ENCODE measurements at regions not wholly inside any gene's neighbourhood (a gene's known extent, or its start where the extent isn't known, plus 50 kb on each side); places are given as distances from the start of the nearest gene placed in this dataset.

GRCh38 chr2:208545403-208546042, 138.9 kb downstream of the PTH2R start:
- DNase-seq, result no peak

GRCh38 chr2:208546107-208546506, 139.5 kb downstream of the PTH2R start:
- no peak for DNase-seq

DNA sequence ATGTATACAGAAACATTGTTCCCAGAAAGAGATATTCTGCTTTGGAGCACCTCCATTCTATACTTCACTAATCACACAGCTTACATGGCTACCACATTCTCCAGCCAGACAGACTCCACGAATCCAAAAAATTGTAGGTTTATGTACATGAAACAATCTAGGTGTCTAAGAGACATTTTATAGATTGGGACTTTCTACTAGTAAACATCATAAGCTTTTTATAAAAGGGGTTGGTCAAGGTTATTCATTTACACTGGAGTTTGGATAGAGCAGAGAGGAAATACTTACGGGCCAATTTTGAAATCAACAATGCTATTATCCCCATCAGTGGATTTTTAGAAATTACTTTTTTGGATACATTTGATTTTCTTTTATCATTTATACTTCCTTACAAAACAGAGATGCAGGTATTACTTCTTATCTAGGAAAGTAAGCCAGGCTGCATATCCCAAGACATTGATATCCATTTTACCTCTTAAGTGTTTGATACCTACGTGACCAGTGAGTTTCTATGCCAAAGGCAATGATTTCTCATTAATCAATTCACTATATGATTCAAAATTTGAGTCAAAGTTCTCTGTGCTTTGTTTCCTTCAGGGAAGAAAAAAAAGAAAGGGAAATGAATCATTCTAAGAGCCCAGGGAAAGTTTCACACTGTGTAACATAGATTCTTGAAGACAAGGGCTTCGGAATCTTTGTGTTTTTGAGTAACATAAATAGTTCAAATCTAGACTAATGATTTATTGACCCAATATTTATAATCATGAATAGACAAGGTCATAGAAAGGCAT, 140.5 kb downstream of the PTH2R start:
- no peak for DNase-seq

GRCh38 chr2:208548700-208549099, 142.1 kb downstream of the PTH2R start:
- DNase-seq, result no peak

- no peak for DNase-seq
Observed at GRCh38 chr2:208549546-208550158, 143.1 kb downstream of the PTH2R start.

DNA sequence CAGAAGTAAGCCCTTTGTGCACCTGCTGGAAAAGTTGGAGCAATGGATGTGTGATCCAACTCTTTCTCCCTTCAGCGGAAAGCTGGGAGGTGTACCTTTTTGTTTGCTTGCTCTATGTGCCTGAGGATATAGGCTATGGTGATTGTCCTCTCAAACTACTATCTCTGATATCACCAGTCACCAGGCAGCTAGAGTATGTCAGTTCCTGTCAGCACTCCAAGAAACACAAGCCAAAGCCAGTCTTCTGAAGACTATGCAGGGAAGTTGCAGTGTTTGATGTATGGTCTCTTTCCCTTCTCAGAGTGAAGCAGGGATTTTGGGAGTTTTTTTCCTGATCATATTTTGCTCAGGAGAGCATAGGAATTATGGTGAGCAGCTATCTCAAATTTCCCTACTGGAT, 146.4 kb downstream of the PTH2R start:
- no peak for DNase-seq

DNA sequence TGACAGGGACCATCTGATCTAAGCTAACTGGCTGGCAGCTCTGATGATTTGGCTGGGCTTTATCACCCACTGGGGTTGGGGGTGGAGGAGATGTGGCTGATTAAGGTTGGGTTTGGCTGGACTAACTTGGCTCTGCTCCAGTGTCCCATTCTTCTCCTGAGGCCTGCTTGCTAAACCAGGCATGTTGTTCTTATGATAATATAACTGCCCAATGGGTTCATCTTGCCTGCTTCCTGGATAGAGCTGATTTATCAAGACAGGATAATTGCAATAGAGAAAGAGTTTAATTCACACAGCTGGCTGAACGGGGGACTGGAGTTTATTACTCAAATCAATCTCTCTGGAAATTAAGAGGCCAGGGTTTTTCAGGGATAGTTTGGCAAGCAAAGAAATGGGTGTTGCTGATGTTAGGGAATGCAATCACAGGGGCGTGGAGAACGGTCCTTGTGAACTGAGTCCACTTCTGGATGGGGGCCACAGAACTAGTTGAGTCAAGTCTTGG, 150.4 kb downstream of the PTH2R start:
- no peak for DNase-seq

DNA sequence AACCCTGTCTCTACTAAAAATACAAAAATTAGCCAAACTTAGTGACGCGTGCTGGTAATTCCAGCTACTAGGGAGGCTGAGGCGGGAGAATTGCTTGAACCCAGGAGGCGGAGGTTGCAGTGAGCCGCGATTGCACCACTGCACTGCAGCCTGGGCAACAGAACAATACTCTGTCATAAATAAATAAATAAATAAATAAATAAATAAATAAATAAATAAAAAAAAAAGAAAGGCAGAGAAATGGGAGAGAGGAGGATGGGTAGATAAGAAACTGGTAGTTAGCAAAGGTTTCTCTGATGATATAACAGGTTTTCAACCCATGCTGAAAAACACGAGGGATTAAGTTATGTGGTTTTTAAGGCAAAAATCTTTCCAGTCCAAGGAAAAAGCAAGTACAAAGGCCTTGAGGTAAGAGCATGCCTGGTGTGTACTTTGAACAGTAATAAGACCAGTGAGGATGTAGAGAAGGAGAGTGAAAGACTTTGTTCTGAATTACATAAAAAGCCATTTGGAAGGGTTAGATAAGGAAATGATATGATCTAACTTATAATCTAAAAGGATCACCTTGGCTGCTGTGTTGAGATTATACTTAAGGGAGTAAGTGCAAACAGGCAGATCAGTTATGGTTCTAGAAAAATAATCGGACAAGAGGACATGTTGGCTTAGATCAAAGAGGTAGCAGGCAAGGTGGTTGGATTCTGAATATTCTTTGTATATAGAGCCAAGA, 159.3 kb downstream of the PTH2R start:
- DNase-seq, result no peak

DNA sequence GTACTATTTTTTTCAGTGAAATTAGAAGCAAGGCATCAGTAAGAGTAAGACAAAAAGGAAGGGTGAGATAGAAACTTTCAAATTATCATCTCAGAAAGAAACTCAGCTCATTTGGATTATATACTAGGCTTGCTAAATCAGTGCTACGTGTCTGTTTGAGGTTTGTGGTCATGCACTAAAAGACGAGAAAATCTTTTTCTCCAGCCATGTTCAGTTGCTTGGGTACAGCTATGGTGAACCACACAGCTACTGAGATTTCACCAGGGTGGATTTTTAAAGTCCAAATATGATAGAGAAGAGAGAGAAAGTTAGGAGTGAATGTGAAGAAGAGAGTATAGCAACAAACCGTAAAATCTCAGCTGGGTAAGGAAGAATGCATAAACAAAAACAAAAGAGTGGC, 161.6 kb downstream of the PTH2R start:
- no peak for DNase-seq

DNA sequence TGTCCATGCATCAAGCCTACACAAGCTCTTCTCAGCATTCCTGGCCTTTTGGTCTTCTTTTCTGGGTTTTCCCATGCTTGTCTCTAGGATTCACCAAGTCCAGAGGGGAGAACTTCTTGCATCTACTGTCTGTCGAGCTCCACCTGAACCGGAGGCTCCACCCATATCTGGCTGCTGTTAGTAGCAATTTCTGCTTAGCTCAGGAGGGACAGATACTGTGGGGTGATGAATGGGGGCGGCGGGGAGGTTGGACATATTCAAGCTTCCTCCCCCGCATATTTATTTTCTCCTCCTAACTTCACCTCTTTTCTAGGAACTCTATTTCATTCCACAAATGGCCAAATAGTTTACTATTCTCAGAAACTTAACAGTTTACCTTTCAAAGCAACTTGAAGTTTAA, 163.5 kb downstream of the PTH2R start:
- DNase-seq, result no peak

DNA sequence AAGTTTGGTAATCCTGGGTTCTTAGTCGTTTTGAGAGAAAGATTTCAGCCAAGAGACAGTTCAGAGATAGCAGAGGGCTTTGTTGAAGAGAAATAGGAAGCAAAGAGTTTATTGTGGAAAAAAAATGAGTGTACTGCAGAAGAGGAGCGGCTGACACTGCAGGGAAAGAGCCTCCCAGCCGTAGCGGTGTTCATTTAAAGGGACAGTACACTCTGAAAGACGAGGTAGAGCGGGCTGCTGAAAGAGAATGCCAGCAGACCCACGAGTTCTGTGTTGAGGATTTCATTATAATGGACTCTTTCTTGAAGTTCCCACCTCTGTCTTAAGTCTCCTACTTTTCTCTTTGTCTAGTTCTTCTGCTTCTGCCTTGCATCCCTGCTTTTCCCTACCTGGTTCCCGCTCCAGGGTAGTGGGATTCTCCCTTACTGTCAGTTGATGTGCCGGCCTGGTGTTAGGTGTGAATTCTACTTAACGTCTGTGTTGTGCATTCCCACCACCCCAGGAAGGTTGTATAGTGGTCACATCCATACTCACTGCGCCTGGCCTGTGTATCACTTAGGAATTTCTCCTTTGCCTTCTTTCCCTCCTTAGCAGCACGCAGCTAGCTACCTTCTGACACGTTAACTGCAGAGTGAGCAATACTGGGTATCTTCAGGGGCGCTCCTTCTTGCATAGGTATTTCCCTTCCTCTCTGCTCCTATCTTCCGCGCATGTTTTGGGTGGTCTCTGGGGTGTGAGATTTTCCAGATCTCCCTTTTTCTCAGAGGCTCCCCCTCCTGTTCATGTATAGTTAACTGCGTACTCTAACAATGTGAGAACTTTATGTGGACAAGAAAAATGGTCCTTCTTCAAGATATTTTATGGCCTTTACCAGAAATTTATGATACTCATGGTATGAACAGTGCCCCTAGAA, 164.5 kb downstream of the PTH2R start:
- no peak for DNase-seq

DNA sequence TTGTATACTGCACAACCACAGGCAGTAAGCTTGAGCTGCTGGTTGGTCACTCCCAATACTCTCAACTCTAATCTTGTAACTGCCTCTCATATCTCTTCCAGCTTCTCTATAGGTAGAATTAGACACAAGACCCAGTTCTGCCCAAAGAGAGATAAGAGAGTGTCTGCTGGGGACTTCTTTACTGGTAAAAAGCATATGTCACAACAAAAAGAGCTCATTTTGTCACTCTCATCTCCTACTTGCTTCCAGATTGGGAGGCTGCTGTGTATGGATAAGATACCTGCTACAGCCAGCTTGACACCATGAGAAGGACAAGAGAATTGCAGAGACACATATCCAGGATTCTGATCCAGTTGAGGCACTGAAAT, 165.2 kb downstream of the PTH2R start:
- DNase-seq, result no peak

DNA sequence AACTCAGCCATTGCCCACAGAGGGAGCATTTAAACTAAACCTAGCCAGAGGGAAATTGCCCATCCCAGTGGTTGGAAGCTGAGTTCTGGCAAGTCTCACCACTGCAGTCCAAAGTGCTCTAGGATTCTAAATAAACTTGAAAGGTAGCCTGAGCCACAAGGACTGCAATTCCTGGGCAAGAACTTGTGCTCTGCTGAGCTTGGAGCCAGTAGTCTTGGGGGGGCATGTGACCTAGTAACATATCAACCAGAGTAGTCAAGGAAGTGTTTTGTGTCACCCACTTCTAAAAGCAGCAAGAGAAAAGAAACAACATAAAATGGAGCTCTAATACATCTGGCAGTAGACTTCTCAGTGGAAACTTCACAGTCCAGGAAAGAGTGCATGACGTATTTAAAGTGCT, 167.0 kb downstream of the PTH2R start:
- DNase-seq, result no peak

GRCh38 chr2:208579678-208580077, 173.1 kb downstream of the PTH2R start:
- no peak for DNase-seq

- peak; percentile 72 for DNase-seq
Observed at GRCh38 chr2:208584378-208584985, 177.9 kb downstream of the PTH2R start.

- DNase-seq, result no peak
Observed at GRCh38 chr2:208586516-208586915, 179.9 kb downstream of the PTH2R start.

DNA sequence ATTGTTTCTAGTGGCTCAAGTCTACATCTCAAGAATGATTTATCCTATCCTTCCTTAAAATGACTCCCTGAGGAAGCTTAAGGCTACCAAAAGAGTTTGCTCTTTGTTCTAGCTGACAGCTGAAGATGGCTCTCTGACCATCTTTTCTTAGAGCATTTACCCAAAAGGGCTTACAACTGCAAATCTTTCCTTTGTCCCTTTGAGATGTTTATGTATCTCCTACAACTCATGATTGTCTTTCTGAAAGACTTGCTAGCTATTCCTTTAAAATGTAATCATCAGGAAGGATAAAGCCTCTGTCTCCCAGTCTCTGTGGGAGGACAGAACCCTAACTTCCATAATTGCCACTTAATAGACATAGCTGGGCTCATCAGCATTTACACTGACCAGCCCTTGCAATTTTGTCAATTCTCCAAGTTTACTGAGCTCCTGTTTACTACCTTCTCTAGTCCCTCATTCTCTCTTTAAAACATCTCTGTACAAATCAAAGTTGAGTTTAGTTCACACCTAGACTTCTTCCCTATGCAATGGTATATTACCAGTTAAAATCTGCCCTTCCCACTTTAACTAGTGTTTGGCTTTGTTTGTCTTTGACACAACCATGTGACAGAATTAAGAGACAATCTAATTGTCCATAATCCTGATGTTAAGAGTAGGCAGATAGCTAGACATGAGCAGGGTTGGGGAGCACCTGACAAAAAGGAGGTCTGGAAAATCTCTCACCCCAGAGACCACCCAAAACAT, 188.2 kb downstream of the PTH2R start:
- no peak for DNase-seq

- no peak for DNase-seq
Observed at GRCh38 chr2:208595386-208596275, 189.0 kb downstream of the PTH2R start.

DNA sequence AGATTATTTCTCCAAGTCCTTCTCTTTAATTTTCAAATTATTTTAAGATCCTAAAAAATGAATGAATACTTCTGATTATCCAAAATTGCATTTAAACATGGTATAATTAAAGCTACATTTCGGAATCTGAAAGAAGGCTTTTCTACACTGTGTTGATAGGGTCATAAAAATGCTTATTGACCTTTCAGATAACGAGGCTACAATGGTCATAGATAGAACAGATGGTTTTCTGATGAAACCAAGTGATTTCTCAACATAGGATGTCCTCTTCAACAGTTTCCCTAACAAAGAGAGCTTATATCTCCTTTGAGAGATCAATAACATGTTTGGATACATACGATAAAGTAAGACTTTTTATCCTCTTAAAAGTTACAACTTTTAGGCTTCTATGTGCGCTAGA, 201.1 kb downstream of the PTH2R start:
- peak; percentile 6 for DNase-seq
